Medulla oblongata (tissue), 1 donor: ENCODE measurements at regions not wholly inside any gene's neighbourhood (a gene's known extent, or its start where the extent isn't known, plus 50 kb on each side); places are given as distances from the start of the nearest gene placed in this dataset.
A peak's percentile ranks its signal among the peaks of the same experiment; 100 is the strongest.

Experiments
- DNase-seq: peaks from one replicate; pipeline ENCODE4 v3.0.0-alpha.2; 2015; ENCODE audit errors: extremely low spot score

GRCh38 chr4:20395160-20395773 lies 143.6 kb downstream of the SLIT2 start:
- peak; percentile 63 for DNase-seq

DNA sequence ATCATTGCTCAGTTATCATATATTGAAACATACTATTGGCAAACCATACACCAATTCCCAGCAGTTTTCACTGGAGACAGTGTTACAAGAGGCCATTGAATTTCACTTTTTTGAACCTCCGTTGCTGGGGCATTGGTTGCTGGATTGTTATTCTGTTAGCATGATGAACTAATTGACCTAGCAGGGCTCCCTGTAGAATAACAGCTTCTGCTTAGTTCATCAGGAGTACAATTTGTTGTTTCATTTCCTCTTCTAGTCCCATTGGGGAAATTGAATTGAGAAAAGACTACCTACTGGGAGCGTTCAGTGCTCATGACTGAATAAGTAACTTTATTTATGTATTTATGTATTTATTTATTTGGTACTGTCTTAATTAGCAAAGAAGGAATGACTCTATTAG lies 151.6 kb downstream of the SLIT2 start:
- peak; percentile 29 for DNase-seq

DNA sequence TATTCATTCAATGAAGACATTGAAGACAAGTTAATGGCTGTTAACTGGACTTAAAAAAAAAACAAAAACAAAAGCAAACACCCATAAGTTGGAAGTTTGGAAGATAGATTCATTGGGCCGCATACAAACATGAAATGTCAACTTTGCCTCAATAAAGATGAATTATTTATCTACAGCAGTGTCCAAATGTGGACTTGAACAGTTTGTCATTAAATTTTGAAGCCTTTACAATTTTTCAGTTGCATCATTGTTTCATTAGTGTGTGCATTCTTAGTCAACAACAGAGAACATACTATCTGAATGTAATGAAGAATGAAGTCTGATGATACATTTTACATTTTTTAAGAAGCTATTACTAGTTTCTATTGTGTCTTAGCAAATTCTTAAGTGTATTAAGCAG lies 152.1 kb downstream of the SLIT2 start:
- no peak for DNase-seq

GRCh38 chr4:20408611-20409010 lies 156.9 kb downstream of the SLIT2 start:
- DNase-seq, result no peak

- DNase-seq, result no peak
Observed at GRCh38 chr4:20412072-20412471, 160.4 kb downstream of the SLIT2 start.

DNA sequence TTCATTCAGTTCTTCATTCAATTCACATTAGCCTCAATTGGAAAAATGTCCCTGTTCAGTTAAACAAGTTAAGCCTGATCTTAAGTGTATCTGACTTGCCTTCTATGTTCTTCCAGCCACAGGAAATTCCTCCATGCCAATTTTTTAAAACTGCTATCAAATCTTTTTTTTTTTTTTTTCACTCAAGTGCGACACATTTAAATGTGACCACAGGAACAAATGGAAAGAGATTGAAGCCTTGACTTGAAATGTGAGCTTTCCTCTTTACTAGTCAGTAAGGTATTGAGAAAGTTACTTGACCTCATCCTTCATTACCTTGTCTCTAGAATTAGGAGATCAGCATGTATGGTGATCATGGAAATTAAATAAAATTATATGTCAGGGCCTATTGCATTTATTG lies 165.1 kb downstream of the SLIT2 start:
- no peak for DNase-seq

- DNase-seq, result peak; percentile 83
Observed at GRCh38 chr4:20418861-20419451, 167.3 kb downstream of the SLIT2 start.

DNA sequence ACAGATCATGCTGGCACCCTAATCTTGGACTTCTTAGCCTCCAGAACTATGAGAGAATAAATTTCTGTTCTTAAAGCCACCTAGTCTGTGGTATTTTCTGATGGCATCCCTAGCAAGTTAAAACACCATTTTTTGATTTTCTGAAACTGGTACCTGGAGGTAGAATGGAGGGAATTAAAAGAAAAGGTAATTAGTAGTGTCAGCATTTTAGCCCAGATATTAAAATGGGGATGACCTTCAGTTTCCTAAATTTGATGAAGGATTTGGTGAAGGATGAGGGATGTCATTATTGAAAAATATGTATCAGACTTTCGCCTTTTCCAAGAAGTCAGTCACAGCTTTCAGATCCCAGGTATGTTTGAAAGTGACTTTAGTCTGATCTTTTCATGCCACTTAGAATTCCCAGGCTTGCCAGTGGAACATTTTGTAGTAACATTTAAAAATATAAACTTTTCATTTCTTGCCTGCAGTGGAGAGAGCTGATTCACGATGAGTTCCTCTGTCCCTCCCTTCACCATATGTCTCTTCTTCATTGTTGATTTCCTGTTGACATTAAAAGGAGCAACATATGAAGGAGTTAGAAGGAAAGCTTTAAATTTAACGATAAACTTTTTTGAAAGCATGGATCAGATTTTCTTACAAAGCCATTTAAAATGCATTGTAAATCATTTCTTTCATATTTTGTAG lies 169.4 kb downstream of the SLIT2 start:
- DNase-seq, result no peak

DNA sequence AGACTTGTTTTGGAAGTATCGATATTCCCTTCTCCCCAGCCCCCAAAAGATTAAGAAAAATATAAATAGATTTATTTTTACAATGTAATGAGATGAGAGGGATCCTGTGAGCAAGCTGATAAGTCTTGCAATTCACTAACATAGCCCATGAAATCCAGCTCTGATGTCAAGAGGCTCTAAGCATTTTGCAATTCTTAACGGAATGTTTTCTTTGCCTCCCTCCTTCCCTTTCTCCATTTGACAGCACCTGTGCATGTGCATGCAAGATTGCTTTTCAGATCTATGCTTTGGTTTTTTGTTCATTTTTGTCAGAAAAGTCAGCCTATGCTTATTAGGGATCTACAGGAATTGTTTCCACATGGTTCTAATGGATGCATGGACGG lies 169.9 kb downstream of the SLIT2 start:
- no peak for DNase-seq

DNA sequence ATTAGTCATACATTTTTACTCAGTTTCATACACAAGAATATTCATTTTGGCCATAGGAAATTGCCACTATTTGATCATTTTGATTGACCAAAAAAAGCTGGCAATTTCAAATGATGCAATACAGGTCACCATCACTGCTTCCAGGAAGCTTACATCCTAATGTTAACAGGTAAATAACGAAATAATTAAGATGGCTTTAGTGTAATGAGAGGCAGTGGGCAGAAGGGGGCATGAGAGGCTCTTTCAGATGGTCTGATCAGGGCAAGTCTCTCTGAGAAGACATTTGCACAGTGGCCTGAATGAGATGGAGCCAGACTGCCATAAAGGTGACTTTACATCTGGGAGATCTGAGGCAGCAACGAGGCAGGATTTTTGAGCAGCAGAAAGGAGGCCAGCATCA lies 170.7 kb downstream of the SLIT2 start:
- DNase-seq, result peak; percentile 58

GRCh38 chr4:20423420-20423819 lies 171.7 kb downstream of the SLIT2 start:
- no peak for DNase-seq

DNA sequence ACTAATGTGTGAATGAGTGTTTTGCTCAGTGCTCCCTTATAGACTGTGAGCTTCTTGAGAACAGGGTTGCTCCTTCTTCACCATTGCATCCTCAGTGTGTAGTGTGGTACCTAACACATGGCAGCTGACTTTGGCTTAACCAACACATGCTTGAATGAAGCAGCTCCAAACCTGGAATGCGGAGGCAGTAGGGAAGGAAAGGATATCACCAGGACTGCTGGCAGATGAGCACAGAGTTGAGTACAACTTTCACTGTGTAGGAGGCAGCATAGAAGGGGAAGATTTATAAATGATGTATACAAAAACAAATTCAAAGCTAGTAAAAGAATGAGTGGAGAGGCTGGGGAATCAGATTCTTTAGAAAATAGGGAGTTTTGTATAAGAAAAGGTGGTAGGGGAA lies 174.3 kb downstream of the SLIT2 start:
- no peak for DNase-seq

DNA sequence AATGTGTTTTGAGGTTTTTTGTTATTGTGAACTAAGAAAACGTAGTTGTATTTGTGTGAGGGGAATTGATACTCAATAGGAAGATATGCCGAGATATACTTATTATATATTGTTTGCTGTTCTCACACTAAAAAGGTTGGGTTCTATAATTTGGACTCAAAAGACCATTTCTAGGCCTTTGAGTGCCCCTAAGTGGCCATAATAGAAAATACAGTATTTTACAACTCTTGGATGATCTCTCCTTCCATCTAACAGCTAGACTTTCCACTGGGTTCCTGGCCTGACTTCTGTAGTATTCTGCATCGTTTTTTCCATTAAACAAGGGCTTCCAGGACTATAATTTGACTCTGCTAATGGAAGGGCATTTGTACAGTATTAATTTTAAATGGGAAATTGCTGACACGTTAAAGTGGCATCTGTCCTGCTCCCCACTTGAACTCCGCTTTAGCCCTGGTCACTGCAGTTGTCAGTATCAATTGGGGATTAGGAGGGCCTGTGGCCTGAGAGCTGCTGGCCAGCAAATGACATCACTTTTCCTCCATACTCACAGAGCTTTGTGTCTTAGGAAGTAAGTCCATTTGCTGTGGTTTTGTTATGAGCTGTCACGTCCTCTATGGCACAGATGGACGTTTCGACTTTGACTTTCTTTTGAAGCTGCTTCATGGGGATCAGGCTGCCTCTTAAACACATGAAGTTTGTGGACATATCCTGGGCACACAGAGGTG lies 176.9 kb downstream of the SLIT2 start:
- peak; percentile 65 for DNase-seq

- no peak for DNase-seq
Observed at GRCh38 chr4:20430259-20430941, 178.7 kb downstream of the SLIT2 start.

- DNase-seq, result no peak
Observed at GRCh38 chr4:20431543-20431951, 179.8 kb downstream of the SLIT2 start.

GRCh38 chr4:20432088-20432487 lies 180.4 kb downstream of the SLIT2 start:
- no peak for DNase-seq

GRCh38 chr4:20433097-20433705 lies 181.5 kb downstream of the SLIT2 start:
- DNase-seq, result no peak

- DNase-seq, result no peak
Observed at GRCh38 chr4:20440170-20440569, 188.5 kb downstream of the SLIT2 start.

DNA sequence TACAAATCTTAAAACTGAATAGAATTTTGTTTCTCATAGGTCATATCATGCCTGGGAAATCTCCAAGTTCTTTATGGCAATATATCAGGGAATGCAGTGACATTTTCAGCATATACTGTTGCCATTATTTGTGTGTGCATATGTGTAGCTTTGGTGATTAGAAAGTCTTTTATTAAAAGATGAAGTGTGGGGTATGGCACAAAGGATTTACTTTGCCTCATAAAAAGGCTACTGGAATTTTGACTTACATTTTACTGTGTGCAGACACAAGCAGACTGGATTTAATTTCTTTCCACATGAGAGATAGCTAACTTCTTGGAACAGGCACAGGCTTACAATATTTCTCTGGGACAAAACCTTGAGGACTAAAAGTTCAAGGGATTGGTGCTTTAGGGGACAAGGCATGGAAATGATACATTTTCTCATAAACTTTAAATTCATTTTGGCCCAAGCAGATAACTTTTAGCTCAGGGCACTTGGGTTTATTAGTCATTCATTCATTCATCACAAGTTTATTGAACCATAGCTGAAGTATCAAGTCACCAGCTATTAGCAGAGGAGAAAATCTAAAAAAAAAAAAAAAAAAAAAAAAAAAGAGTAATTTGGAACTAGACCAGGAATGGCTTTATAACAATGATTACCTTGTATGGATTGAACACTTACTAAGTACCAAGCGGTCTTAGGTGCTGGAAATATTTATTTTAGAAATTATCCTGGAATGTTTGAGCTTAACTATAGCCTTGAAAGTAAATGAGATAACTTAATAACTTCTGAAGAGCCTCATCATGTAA lies 191.5 kb downstream of the SLIT2 start:
- DNase-seq, result no peak

- no peak for DNase-seq
Observed at GRCh38 chr4:20444599-20445337, 193.1 kb downstream of the SLIT2 start.
